Right lung (tissue), 2 donors: ENCODE measurements at regions not wholly inside any gene's neighbourhood (a gene's known extent, or its start where the extent isn't known, plus 50 kb on each side); places are given as distances from the start of the nearest gene placed in this dataset.
"Not testable (repeated sequence)": the region's sequence is repeated elsewhere in the genome, so short reads cannot be mapped to it uniquely, and the experiment has no call there.

Experiments
- DNase-seq, 2 donors: peaks; one replicate each; pipeline ENCODE4 v3.0.0-alpha.2; 2013

DNA sequence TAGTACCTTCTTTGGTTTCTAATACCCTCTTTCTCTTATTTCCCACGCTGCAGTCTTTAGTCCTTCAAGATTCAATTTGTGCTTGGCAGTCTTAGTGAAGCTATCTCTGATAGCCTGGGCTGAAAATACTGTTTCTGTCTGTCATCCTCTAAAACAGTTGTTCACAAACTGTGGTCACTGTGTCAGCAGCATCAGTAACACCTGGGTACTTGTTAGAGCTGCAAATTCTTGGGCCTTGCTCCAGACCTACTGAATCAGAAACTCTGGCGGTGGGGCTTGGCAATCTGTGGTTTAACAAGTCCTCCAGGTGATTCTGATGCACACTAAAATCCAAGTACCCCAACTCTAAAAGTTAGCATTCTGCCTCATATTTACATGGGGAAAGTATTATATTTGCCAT is 217.5 kb upstream of the SEL1L start:
- DNase-seq: no peak

DNA sequence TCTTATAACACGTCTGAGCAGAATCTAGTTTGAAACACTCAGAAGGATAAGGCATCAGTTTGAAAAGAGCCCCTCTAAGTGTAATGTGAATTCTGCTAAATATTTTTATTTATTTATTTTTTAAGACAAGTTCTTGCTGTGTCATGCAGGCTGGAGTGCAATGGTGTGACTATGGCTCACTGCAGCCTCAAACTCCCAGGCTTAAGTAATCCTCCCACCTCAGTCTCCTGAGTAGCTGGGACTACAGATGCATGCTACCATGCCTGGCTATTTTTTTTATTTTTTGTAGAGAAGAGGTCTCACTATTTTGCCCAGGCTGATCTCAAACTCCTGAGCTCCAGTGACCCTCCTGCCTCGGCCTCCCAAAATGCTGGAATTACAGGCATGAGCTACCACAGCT is 225.9 kb upstream of the SEL1L start:
- no peak for DNase-seq

DNA sequence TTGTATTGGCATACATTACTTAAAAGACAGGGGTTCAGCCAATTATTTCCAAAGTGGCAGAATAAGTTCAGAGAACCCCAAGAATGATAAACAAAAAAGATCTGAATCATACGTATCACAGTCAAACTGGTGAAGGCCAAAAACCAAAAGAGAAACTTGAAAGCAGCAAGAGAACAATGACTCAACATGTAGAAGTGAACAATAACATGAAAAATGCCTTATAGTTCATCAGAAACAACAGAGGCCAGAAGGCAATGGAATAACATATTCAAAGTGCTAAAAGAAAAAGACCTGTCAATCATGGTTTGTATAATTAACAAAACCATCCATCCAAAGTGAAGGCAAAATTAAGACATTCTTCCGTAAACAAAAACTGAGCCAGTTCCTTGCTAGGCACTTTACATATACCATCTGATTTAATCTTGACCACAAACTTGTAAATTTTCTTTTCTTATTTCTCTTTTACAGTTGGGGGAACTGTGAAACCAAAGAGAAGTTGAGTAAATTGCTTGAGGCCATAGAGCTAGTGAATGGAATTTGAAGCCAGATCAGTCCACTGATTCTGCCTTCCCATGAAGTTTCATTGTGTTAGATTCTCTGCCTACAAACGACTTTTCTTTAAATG is 232.1 kb upstream of the SEL1L start:
- no peak for DNase-seq

DNA sequence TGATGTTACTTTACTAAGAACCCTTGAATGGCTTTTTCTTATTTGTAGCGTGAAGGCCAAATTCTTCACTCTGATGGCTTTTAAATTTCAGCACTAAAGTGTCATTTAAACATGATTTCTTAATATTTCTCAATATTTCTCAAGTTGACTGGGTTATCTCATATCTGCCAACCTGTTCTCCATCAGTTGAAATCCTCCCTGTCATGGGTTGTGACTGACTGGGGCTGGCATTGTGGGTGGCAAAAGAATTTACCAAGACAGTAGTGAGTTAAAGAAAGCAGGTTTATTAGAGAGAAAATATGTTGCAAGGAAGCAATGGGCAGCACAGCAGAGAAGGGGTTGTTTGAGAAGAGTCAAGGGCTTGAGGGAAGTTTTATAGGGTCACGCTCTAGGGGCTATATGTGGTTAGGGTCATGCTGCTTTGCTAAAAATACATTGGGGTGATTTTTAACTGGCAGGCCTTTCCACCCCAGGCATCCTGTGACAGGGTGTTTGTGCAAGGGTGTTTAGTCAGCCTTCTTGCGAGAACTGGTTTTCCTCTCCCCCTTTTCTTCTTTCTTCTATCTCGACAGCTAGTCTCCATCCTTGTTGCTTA is 232.8 kb upstream of the SEL1L start:
- DNase-seq: no peak

DNA sequence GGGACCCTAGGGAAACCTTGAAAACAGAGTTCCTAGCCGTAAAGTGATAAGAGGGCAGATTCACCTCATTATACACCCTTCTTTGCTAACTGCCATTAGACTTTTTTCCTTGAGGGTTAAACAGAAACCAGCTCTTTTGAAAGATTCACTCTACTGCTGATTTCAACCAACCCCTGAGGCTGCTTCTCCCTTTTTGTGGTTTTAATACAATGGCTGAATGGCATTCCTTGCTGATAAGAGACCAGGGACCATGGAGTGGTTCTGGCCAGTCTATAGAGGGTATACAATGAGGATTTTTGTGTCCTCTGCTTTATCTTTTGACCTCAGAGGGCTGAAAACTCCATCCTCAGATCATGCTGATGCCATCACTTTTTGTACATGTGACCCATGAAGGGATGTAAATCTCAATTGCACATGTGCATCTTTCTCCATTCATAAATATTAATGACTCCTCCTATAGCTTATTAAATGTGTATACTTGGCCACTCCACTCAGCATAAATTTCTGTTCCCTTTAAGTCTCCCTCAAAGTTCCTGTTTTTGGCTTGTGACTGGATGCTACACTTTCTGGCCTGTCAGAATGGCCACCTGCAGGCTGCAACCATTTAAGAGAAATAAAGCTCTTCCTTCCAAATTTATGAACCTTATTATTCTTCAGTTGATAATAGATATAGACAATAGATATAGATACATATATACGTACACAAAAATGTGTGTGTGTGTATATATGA is 233.8 kb upstream of the SEL1L start:
- DNase-seq: no peak

DNA sequence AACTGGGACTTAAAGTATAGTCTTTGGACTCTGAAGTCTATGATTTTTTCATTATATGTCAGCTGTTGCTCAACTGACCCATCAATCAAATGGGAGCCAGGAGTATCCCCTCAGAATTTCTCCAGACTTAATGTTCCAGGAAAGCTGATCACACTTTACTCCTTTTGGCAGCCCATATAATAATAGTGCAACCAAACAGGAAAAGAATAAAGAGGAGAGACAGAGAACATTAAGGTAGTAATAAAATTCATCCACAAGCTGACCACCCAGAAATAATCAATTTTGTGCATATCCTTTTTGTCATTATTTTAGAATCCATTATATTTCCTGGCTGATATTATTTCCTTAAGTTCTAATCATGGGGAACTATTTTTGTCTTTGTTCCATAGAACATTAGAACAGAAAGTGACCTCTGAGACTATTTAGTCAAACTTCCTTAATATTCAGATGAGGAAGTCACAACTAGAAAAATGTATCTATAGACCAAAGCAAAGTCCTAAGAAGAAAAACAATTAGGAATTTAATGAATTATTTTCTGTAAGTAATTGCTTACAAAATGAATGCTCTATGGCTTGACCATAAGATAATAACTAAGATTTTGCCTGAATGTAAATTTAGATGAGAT is 238.1 kb upstream of the SEL1L start:
- no peak for DNase-seq

DNA sequence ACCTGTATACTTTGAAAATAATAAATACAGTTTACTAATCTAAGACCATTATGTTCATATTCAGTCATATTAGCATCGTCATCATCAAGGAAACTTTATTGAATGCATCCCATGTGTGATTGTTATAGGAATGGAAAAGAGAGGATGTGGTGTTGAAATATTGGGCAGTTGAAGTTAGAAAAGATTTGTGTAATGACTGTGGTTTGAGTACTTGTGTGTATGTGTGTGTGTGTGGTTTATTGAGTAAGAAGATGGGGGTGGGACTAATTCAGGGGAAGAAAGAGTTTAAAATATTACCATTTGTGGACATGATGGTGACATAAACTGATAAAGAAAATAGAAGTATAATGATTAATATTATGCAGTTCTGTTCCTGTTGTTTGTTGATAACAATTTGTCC is 238.7 kb upstream of the SEL1L start:
- DNase-seq: no peak

DNA sequence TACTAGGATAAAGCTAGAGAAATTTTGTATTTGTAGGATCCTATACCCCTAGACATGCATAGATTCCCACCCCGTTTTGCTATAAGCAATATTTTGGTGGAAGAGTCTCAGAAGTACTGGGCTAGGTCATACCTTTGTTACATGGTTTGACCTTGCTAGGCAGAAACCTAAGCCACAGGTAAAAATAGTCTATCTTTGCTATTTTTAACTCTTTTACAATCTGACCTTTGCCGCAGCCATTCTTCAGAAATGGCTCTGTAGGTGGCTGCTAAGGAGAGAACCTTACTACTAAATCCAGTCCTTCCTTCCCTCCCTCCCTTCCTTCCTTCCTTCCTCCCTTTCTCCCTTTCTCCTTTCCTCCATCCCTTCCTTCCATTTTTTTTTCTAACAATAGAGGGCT is 242.9 kb upstream of the SEL1L start:
- no peak for DNase-seq

DNA sequence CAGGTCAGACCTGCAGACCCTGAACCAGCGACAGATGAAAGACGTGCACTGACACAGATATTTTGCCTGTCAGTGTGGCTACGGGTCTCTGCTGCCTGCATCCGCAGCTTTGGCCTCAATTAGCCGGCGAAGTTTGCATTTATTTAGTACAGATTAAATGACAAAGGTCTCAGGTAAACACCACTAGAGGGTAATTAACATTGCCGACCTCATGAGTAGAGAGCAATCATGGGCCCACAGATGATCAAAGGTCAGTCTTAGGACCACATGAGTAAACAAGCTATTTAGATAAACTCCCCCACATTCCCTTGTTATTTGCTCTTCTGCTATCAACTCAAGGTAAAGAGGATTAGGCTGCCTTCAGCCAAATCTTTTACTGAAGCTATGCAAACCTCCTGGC is 248.1 kb upstream of the SEL1L start:
- not testable (repeated sequence) for DNase-seq

DNA sequence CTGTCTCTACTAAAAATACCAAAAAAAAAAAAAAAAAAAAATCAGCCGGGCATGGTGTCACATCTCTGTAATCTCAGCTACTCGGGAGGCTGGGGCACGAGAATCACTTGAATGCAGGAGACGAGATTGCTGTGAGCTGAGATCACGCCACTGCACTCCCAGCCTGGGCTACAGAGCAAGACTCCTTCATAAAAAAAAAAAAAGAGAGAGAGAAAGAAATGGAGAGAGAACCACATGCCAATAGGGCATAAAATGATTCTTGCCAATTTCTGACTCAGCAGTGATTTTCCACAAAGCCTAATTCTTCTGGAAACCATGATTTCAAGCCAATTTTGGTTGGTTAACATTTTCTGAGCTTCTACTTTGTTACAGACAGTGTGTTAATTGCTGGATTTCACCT is 250.4 kb upstream of the SEL1L start:
- no peak for DNase-seq

DNA sequence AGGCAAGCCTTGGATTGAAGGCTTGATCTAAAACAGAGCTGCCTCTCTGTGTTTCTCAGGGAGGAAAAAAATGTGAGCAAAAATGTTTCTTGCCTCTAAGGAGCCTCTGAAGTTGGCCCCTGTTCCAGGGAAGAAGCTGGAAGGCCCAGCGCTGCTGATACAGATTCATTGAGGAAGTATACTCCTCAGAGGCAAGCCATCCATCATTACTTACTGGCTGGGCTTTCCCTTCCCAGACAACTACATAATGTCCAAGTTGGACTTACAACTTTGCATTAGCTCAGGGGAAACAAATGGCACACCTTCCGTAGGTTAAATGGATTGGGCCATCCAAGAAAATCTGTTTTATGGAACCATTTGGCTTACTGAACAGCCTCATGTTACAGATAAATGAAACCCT is 263.7 kb upstream of the SEL1L start:
- DNase-seq: no peak

DNA sequence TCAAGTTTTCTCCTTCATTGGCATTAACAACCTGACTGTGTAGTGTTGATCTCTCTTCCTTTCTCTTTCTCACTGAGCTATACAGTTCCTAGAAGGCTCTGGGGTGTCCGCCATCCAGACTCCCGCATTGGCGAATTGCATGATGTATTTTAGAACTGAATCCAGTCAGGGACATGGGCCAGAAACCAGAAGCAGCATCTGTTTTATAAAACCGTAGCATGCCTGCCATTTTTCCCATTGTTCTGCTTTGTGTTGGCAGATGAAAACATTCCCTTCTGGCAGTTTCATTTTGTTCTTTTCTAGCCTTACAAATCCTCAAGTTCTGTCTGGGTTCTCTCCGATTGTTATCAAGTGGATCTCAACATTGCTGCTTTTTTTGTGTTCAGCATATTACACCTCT is 268.3 kb upstream of the SEL1L start:
- DNase-seq: no peak

DNA sequence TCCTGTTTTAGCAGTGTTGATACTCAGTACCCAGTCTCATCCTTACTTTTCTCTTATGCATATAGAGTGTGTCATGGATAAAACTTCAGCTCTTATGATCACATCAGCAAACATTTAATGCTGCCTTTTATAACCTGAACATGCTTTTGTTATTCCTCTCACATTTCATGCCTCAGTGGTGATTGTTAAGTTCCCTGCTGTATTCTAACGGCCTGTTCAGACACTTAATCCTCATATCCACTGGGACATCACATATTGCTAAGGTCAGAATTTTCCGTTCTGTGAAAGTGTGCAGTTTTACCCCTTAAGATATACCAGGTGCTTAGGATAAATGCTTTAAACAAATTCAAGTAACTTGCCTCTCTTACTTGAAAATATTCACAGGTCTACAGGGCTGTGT is 268.7 kb upstream of the SEL1L start:
- DNase-seq: no peak

DNA sequence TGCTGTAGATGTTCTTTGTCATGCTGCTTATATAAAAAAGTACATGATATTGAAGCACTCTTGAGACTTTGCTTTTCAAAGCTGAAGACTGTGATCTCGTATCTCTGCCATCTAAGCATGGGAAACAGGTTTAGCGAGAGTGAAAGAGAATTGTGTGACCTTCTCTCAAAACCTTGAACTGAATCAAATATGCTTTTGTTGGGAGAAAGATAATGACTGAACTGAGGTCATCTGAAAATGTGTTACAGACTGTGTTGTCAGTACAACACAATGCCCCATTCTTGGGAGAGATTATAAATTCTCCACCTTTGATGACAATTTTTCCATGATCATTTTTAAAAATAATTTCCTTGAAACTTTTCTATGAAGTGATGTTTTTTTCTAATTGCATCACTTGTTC is 272.1 kb upstream of the SEL1L start:
- no peak for DNase-seq

DNA sequence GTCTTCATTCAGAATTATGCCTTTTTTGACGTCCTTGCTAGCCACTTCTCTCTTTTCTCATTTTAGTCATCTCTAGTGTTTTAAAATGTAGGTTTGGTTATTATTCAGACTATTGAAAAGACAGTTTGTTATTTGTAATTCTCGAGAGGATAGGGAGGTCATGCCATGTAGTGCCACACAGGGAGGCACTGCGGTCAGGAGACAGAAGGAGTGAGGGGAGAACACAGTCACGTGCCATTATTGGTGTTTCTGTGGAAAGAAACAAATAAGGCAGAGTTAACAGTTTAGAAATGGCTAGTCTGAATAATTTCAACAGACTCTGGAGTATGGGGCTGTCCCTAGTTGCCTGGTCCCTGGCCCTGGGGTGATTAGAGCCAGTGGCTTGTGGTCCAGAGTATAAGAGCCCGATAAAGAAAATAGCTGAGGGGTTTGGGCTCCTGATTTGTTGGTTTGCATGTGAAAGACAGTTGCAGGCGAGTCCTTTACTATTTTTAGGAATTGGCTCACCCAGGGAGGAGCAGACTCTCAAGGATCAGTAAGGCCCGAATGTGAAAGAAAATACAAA is 278.1 kb upstream of the SEL1L start:
- no peak for DNase-seq

DNA sequence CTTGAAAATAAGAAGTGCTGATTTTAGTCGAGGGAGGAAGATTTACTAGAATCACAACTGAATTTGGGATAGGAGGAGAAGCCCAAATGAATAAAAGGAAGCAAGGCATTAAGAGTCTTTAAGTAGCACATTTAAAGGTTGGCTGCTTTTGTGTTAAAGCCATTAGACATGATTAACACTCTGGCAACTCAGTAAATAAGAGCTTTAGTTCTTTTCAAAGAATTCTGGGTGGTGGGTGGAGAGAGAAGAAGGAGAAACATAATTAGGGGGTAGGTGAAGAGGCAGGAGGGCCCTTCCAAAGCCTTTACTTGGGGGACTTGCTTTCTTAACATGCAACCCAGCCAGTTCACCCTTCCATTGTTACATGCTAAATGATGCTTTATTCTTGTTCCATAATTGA is 284.6 kb upstream of the SEL1L start:
- DNase-seq: no peak

DNA sequence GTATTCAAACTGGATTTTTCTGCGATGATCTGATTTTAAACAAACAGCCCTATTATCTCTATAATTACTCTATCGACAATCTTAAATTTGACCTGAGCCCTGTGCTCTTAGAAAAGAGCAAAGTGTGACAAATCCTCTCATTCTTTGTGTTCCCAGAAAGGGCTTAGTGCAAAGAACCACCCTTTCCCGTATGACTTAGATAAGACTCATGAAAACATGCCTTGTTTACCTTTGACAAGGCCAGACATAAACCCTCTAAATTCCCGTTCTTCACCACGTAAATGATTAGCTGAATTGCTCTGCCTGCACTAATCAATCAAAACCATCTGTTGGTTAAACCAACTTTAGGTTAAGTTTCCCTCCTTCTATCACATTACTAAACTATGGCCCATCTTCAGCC is 285.7 kb upstream of the SEL1L start:
- no peak for DNase-seq

DNA sequence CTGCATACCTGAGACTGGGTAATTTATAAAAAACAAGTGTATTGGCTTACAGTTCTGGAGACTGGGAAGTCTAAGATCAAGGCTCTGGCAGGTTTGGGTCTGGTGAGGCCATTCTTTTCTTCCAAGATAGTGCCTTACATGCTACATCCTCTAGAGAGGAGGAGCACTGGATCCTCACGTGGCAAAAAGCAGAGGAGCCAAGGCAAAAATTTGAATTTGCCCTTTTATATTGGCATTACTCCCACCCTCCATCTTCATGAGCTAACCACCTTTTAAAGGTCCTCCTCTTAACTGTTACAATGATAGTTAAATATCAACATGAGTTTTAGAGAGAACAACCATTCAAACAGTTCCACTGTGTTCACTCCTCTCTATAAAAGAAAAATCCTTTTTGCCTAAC is 286.3 kb upstream of the SEL1L start:
- DNase-seq: no peak

DNA sequence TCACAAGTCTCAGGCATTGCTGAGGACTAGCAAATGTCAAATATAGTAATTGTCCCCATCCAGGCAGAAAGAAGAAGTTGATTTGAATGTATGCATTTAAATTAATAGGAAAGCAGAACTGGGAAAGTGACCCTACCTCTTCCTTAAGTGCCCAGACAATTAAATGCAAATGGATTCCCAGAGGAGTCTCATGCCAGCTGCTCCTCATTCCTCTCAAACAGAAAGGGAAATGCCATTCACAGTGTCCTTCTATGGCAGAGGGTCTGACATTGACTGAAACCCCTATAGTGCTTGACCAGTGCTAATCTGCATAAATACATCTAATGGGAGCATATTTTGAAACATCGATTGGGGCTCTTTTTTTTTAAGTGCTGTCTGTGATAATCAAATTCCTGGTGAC is 292.4 kb upstream of the SEL1L start:
- no peak for DNase-seq

DNA sequence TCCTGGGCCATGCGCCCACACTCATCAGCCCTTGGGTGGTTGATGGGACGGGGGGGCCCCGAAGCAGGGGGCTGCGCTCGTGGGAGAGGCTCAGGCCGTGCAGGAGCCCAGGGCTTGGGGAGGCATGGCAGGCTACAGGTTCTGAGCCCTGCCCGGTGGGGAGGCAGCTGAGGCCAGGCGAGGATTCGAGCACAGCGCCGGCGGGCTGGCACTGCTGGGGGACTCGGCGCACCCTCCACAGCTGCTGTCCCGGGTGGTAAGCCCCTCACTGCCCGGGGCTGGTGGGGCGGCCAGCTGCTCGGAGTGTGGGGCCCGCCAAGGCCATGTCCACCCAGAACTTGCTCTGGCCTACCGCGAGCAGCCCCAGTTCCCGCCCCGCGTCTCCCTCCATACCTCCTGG is 295.8 kb upstream of the SEL1L start:
- DNase-seq: no peak

DNA sequence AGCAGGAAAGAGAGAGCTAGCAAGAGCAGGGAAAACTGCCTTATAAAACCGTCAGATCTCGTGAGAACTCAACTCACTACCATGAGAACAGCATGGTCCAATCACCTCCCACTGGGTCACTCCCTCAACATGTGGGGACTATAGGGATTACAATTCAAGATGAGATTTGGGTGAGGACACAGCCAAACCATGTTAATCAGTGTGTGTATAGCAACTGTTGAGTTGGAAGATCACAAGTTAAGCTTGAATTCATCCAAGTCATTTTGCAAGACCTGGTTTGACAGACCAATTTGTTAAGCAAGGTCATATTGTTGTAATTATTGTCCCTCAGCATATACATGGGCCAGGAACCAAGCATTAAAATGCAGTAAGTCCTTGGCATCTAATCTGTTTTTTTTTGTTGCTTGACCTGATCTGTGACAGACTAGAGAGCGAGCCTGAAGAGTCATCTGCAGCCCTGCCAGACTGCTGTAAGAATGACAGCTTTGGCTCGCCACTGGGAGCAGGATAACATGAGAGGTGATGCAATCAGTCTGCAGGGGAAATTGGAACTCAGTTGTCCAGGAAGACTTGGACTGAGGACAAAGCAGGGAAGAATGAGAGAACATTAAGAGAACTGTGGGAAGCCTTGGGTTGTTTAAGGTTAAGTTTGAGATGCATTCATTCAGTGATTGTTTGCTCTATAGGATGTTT is 297.6 kb upstream of the SEL1L start:
- DNase-seq: no peak

DNA sequence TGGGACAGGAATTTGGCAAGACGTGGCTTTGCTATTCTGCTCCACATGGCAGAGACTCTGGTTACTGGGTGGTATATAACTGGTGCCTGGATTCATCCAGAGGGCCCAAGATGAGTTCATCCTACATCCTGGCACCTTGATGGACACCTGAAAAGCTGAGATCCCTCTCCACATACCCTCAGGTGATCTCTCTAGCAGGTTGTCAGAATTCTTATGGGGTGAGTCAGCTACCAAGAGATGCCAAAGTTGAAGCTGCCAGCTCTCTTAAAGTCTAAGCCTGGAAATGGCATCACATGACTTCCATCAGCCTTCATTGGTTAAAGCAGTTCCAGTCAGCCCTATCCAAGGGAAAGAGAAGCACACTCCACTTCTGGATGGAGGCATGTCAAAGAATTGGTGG is 300.7 kb upstream of the SEL1L start:
- DNase-seq: no peak
